ENCODE measurements at regions not wholly inside any gene's neighbourhood (a gene's known extent, or its start where the extent isn't known, plus 50 kb on each side); places are given as distances from the start of the nearest gene placed in this dataset.

DNA sequence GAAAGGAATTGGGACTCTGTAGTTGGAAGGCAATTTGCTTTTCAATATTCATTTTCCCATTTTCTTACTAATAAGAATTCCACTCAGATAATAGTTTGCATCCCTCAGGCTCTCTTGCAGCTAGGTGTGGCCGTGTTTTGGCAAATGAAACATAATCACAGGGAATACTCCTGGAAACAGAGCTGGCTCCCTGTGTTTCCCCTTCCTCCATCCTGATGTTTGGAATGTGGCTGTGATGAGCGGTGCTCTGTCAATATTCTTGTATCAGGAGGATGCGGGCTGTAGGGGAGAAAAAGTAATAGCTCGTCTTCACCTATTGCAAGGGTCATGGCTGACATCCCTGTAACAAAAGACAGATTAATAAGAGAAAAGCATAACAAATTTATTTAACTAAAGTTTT, 271.0 kb downstream of the MYCN start:
- no peak overlapping the region for H3K4me3 Mint-ChIP-seq
- Histone ChIP-seq H3K27me3 (ENCODE audit: control insufficient read depth in 2 of 2, insufficient read depth in 2 of 2, low read length in 2 of 2) (no peaks in the 10 kb centered on the region), H3K4me1 (ENCODE audit: control insufficient read depth in 2 of 2, insufficient read depth in 2 of 2, low read length in 2 of 2) (no peaks in the 10 kb centered on the region), H3K4me3 (ENCODE audit: low read length) (no peak overlapping the region), H3K9me3 (ENCODE audit: control insufficient read depth in 2 of 3, low read length in 3 of 3) (no peaks in the 10 kb centered on the region), H3K27ac (ENCODE audit: low read depth, low read length) (no peak overlapping the region), H3K36me3 (ENCODE audit: control insufficient read depth in 2 of 3, insufficient read depth in 3 of 3, low read length in 3 of 3) (no peaks in the 10 kb centered on the region)
- CTCF ChIA-PET, result no interaction called here
- ATAC-seq (no peak), DNase-seq (no peak)
- H3K4me1 Mint-ChIP-seq, result no peaks in the 10 kb centered on the region
- H3K9me3 Mint-ChIP-seq, result peaks cover 0 to 9% (median 3%) of the 10 kb centered on the region in 11 donors
- no peaks in the 10 kb centered on the region for H3K36me3 Mint-ChIP-seq
- peaks cover 0 to 10% (median 5%) of the 10 kb centered on the region in 5 donors for H3K27me3 Mint-ChIP-seq
- intact Hi-C loops (cut with micrococcal nuclease), result no loop called here
- no peak overlapping the region for H3K27ac Mint-ChIP-seq
- POLR2A ChIA-PET, result no interaction called here

DNA sequence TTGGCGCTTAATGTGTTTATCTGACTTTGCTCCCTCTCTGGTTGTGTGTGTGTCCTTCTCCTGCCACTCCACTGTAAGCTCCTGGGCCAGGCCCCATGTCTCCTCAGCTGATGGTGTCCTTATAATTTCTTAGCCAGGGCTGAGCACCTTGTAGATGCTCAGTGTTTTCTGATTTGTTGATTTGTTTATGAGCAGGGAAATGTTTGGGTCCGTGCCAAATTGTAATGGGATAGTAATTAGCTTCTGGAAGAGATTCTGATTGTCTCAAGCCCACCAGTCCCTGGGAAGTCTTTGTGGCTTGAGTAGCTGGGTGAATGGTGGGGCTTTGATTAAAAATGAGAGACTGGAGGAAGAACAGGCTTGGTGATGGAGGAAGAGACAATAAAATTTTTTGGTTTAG, 270.5 kb downstream of the MYCN start:
- CTCF ChIA-PET, result no interaction called here
- Mint-ChIP-seq H3K27ac (no peak overlapping the region), H3K4me3 (no peak overlapping the region), H3K4me1 (no peaks in the 10 kb centered on the region), H3K9me3 (peaks cover 0 to 9% (median 3%) of the 10 kb centered on the region in 11 donors), H3K27me3 (peaks cover 0 to 10% (median 0%) of the 10 kb centered on the region in 5 donors), H3K36me3 (no peaks in the 10 kb centered on the region)
- Histone ChIP-seq H3K4me3 (ENCODE audit: low read length) (no peak overlapping the region), H3K36me3 (ENCODE audit: control insufficient read depth in 2 of 3, insufficient read depth in 3 of 3, low read length in 3 of 3) (no peaks in the 10 kb centered on the region), H3K4me1 (ENCODE audit: control insufficient read depth in 2 of 2, insufficient read depth in 2 of 2, low read length in 2 of 2) (no peaks in the 10 kb centered on the region), H3K27ac (ENCODE audit: low read depth, low read length) (no peak overlapping the region), H3K27me3 (ENCODE audit: control insufficient read depth in 2 of 2, insufficient read depth in 2 of 2, low read length in 2 of 2) (no peaks in the 10 kb centered on the region), H3K9me3 (ENCODE audit: control insufficient read depth in 2 of 3, low read length in 3 of 3) (no peaks in the 10 kb centered on the region)
- POLR2A ChIA-PET, result no interaction called here
- DNase-seq (no peak), ATAC-seq (no peak)
- intact Hi-C loops (cut with micrococcal nuclease), result no loop called here

DNA sequence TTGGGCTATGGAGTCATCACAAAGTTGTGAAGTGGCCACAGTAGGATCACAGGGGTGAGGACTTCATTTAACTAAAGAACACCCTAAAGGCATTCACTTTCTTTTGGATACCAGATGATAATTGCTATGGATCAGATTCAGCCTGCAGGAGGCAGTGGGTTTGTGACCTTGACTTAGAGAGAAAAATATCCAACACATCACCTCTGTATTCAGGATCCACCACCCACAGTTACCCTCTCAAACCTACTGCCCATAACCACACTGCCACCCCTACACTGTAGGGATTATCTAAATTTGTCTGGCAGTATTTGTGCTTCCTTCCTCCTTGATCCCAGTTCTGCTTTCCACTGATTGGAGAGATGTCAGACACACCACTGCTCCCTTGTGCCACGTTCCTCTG, 269.4 kb downstream of the MYCN start:
- no peaks in the 10 kb centered on the region for H3K4me1 Mint-ChIP-seq
- intact Hi-C loops (cut with micrococcal nuclease), result no loop called here
- ChIA-PET POLR2A (no interaction called here), CTCF (interaction anchor here (1.6 kb wide), 1 partner anchor 9 kb away, joined by 3 read pairs; no protein-coding TSS in a partner anchor)
- Histone ChIP-seq H3K9me3 (ENCODE audit: control insufficient read depth in 2 of 3, low read length in 3 of 3) (no peaks in the 10 kb centered on the region), H3K4me1 (ENCODE audit: control insufficient read depth in 2 of 2, insufficient read depth in 2 of 2, low read length in 2 of 2) (no peaks in the 10 kb centered on the region), H3K4me3 (ENCODE audit: low read length) (no peak overlapping the region), H3K36me3 (ENCODE audit: control insufficient read depth in 2 of 3, insufficient read depth in 3 of 3, low read length in 3 of 3) (no peaks in the 10 kb centered on the region), H3K27ac (ENCODE audit: low read depth, low read length) (no peak overlapping the region), H3K27me3 (ENCODE audit: control insufficient read depth in 2 of 2, insufficient read depth in 2 of 2, low read length in 2 of 2) (no peaks in the 10 kb centered on the region)
- H3K9me3 Mint-ChIP-seq, result peaks cover 0 to 9% (median 3%) of the 10 kb centered on the region in 11 donors
- ATAC-seq (no peak), DNase-seq (no peak)
- H3K27ac Mint-ChIP-seq, result no peak overlapping the region
- H3K36me3 Mint-ChIP-seq, result no peaks in the 10 kb centered on the region
- peaks cover 0 to 8% (median 0%) of the 10 kb centered on the region in 5 donors for H3K27me3 Mint-ChIP-seq
- H3K4me3 Mint-ChIP-seq, result no peak overlapping the region

DNA sequence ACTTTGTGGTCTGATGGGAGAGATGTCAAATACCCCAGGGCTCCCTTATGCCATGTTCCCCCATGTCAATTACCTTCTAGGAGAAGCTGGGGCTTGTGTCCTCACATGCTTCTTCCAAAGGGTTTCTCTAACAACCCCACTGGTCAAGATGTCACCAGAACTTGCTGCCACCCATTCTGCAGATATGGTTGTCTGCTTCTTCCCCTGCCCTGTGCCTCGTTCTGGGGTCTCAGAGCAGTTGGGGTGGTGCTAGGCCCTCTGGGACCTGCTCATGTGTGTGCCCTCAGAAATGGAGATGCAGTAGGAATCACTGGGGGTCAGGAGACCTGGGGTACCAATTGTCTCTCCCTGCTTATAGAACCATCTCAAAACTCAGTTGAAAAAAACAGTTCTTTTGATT, 268.6 kb downstream of the MYCN start:
- Mint-ChIP-seq H3K27ac (no peak overlapping the region), H3K4me1 (no peaks in the 10 kb centered on the region), H3K4me3 (no peak overlapping the region), H3K9me3 (peaks cover 0 to 9% (median 3%) of the 10 kb centered on the region in 11 donors), H3K36me3 (no peaks in the 10 kb centered on the region), H3K27me3 (peaks cover 0 to 8% (median 0%) of the 10 kb centered on the region in 5 donors)
- no peaks in the 10 kb centered on the region for H3K27me3 ChIP-seq (ENCODE audit: control insufficient read depth in 2 of 2, insufficient read depth in 2 of 2, low read length in 2 of 2)
- no peaks in the 10 kb centered on the region for H3K9me3 ChIP-seq (ENCODE audit: control insufficient read depth in 2 of 3, low read length in 3 of 3)
- H3K4me3 ChIP-seq (ENCODE audit: low read length), result no peak overlapping the region
- H3K27ac ChIP-seq (ENCODE audit: low read depth, low read length), result no peak overlapping the region
- intact Hi-C loops (cut with micrococcal nuclease), result no loop called here
- H3K4me1 ChIP-seq (ENCODE audit: control insufficient read depth in 2 of 2, insufficient read depth in 2 of 2, low read length in 2 of 2), result no peaks in the 10 kb centered on the region
- ATAC-seq, result no peak
- CTCF ChIA-PET, result interaction anchor here (1.6 kb wide), 1 partner anchor 10 kb away, joined by 3 read pairs; no protein-coding TSS in a partner anchor
- no peaks in the 10 kb centered on the region for H3K36me3 ChIP-seq (ENCODE audit: control insufficient read depth in 2 of 3, insufficient read depth in 3 of 3, low read length in 3 of 3)
- POLR2A ChIA-PET, result no interaction called here
- no peak for DNase-seq

DNA sequence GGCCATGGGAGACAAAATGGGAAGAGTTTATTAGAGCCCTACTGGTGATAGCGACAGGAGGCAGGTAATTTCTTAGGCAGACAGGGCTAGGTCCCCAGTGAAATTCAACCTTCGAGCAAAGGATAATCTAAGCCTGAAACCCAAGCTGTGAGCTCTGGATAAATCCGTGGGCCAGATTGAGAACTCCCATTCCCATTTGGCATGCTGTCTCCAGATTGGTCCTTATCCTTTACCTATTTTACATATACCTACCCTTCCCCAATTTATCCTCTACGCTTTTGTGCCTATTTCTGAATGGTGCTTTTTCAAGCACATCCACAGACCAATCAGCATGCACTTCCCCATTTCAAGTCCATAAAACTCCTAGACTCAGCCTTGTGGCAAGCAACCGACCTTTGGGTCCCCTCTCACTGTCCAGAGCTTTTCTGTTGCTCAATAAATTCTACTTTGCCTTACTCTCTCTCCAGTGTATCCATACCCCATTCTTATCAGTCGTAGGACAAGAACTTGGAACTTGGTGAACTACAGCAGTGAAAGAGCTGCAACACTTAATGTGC, 268.0 kb downstream of the MYCN start:
- POLR2A ChIA-PET, result no interaction called here

DNA sequence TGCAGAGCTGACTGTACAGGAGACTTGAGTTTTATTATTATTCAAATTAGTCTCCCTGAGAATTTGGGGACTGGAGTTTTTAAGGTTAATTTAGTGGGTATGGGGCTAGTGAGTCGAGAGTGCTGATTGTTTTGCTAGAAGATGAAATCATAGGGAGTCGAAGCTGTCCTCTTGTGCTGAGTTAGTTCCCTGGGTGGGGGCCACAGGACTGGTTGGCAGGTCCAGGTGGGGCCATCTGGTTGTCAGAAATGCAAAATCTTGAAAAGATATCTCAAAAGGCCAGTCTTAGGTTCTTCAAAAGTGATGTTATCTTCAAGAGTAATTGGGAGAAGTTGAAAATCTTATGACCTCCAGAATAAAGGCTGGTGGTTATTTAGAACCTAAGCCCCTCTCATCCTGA, 267.3 kb downstream of the MYCN start:
- no peaks in the 10 kb centered on the region for H3K27me3 ChIP-seq (ENCODE audit: control insufficient read depth in 2 of 2, insufficient read depth in 2 of 2, low read length in 2 of 2)
- H3K4me1 ChIP-seq (ENCODE audit: control insufficient read depth in 2 of 2, insufficient read depth in 2 of 2, low read length in 2 of 2), result no peaks in the 10 kb centered on the region
- no peaks in the 10 kb centered on the region for H3K4me1 Mint-ChIP-seq
- POLR2A ChIA-PET, result no interaction called here
- H3K9me3 Mint-ChIP-seq, result peaks cover 0 to 9% (median 3%) of the 10 kb centered on the region in 11 donors
- CTCF ChIA-PET, result no interaction called here
- H3K36me3 ChIP-seq (ENCODE audit: control insufficient read depth in 2 of 3, insufficient read depth in 3 of 3, low read length in 3 of 3), result no peaks in the 10 kb centered on the region
- H3K27me3 Mint-ChIP-seq, result peaks cover 0 to 8% (median 0%) of the 10 kb centered on the region in 5 donors
- ATAC-seq, result no peak
- intact Hi-C loops (cut with micrococcal nuclease), result no loop called here
- H3K4me3 Mint-ChIP-seq, result no peak overlapping the region
- no peak for DNase-seq
- H3K4me3 ChIP-seq (ENCODE audit: low read length), result no peak overlapping the region
- H3K9me3 ChIP-seq (ENCODE audit: control insufficient read depth in 2 of 3, low read length in 3 of 3), result no peaks in the 10 kb centered on the region
- H3K27ac Mint-ChIP-seq, result no peak overlapping the region
- no peak overlapping the region for H3K27ac ChIP-seq (ENCODE audit: low read depth, low read length)
- H3K36me3 Mint-ChIP-seq, result no peaks in the 10 kb centered on the region

More for the DNA sequence above, 268.0 kb downstream of the MYCN start:
- H3K27ac ChIP-seq (ENCODE audit: low read depth, low read length), result no peak overlapping the region
- intact Hi-C loops (cut with micrococcal nuclease), result no loop called here
- Mint-ChIP-seq H3K4me1 (no peaks in the 10 kb centered on the region), H3K4me3 (no peak overlapping the region), H3K36me3 (no peaks in the 10 kb centered on the region), H3K27ac (no peak overlapping the region), H3K27me3 (peaks cover 0 to 8% (median 0%) of the 10 kb centered on the region in 5 donors), H3K9me3 (peaks cover 0 to 9% (median 3%) of the 10 kb centered on the region in 11 donors)
- no peak overlapping the region for H3K4me3 ChIP-seq (ENCODE audit: low read length)
- CTCF ChIA-PET, result no interaction called here
- DNase-seq, result no peak
- no peaks in the 10 kb centered on the region for H3K4me1 ChIP-seq (ENCODE audit: control insufficient read depth in 2 of 2, insufficient read depth in 2 of 2, low read length in 2 of 2)
- no peaks in the 10 kb centered on the region for H3K9me3 ChIP-seq (ENCODE audit: control insufficient read depth in 2 of 3, low read length in 3 of 3)
- H3K36me3 ChIP-seq (ENCODE audit: control insufficient read depth in 2 of 3, insufficient read depth in 3 of 3, low read length in 3 of 3), result no peaks in the 10 kb centered on the region
- ATAC-seq, result no peak
- no peaks in the 10 kb centered on the region for H3K27me3 ChIP-seq (ENCODE audit: control insufficient read depth in 2 of 2, insufficient read depth in 2 of 2, low read length in 2 of 2)

DNA sequence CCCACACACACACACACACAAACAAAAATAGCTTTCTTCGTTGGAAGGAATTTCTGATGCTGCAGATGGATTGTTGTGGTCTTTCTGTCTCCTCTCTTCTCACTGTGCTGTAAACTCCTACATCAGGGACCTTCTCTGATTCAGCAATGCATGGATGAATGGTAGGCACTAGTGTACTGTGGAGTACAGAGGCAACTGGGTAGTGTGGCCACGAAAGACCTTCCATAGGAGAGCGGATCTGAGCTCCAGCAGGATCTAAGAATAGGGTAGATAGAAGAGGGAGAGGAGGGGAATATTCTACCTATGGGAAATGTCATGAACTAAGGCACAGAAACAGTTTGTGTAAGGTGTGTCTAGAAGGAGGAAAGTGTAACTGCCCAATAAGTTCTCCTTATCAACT, 266.8 kb downstream of the MYCN start:
- Mint-ChIP-seq H3K4me1 (no peaks in the 10 kb centered on the region), H3K27ac (no peak overlapping the region), H3K4me3 (no peak overlapping the region), H3K9me3 (peaks cover 0 to 9% (median 3%) of the 10 kb centered on the region in 11 donors), H3K36me3 (no peaks in the 10 kb centered on the region), H3K27me3 (peaks cover 0 to 8% (median 0%) of the 10 kb centered on the region in 5 donors)
- Histone ChIP-seq H3K36me3 (ENCODE audit: control insufficient read depth in 2 of 3, insufficient read depth in 3 of 3, low read length in 3 of 3) (no peaks in the 10 kb centered on the region), H3K4me3 (ENCODE audit: low read length) (no peak overlapping the region), H3K9me3 (ENCODE audit: control insufficient read depth in 2 of 3, low read length in 3 of 3) (no peaks in the 10 kb centered on the region), H3K4me1 (ENCODE audit: control insufficient read depth in 2 of 2, insufficient read depth in 2 of 2, low read length in 2 of 2) (no peaks in the 10 kb centered on the region), H3K27ac (ENCODE audit: low read depth, low read length) (no peak overlapping the region), H3K27me3 (ENCODE audit: control insufficient read depth in 2 of 2, insufficient read depth in 2 of 2, low read length in 2 of 2) (no peaks in the 10 kb centered on the region)
- ChIA-PET POLR2A (no interaction called here), CTCF (interaction anchor here (0.5 kb wide), 1 partner anchor 277 kb away, joined by 3 read pairs; no protein-coding TSS in a partner anchor)
- intact Hi-C loops (cut with micrococcal nuclease), result no loop called here
- ATAC-seq (no peak), DNase-seq (no peak)

All from naive thymus-derived CD4-positive, alpha-beta T cell (primary cell).